Bronchial epithelial cell (primary cell): ENCODE measurements at regions not wholly inside any gene's neighbourhood (a gene's known extent, or its start where the extent isn't known, plus 50 kb on each side); places are given as distances from the start of the nearest gene placed in this dataset.

ENCODE experiments used
- DNase-seq: peaks from one replicate; pipeline ENCODE4 v3.0.0-alpha.2; 2010; ENCODE audit warnings: low read depth
- FAIRE-seq: peaks from 2 replicates; lab custom pipeline; 2011; peaks lifted over from hg19 to GRCh38; lab: Jason Lieb, UNC
- H3K27me3 ChIP-seq: 2 replicates; pipeline ENCODE4 v1.5.1; 2011; ENCODE audit warnings: low read length; ENCODE audit not compliant: control insufficient read depth, insufficient read depth
- H3K36me3 ChIP-seq: 2 replicates; pipeline ENCODE4 v1.5.1; 2011; ENCODE audit warnings: low read length; ENCODE audit not compliant: control insufficient read depth, insufficient read depth
- H3K4me3 ChIP-seq: 2 replicates; pipeline ENCODE4 v1.5.1; 2011; ENCODE audit warnings: mild to moderate bottlenecking, low read depth, low read length, control low read depth
- CTCF ChIP-seq: IDR thresholded peaks from 2 replicates; pipeline ENCODE4 v1.5.1; 2011; ENCODE audit warnings: mild to moderate bottlenecking, moderate library complexity, low read length, control low read depth, inconsistent platforms; ENCODE audit not compliant: insufficient read depth, severe bottlenecking

DNA sequence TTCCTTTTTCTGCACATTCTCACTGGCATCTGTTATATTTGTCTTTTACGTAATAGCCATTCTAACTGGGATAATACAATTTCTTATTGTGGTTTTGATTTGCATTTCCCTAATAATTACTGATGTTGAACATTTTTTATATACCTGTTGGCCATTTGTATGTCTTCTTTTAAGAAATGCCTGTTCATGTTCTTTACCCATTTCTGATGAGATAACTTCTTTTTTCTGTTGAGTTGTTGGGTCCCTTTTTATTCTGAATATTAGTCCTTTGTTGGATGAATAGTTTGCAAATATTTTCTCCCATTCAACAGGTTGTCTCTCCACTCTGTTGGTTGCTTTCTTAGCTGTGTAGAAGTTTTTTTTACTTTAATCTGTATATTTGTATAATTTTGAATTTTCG, 147.7 kb upstream of the TRPC4 start:
- H3K4me3 ChIP-seq, result no peak overlapping the region
- DNase-seq (no peak), FAIRE-seq (no peak)
- H3K27me3 ChIP-seq, result no peaks in the 10 kb centered on the region
- TF ChIP-seq CTCF, result no peak
- H3K36me3 ChIP-seq, result no peaks in the 10 kb centered on the region

DNA sequence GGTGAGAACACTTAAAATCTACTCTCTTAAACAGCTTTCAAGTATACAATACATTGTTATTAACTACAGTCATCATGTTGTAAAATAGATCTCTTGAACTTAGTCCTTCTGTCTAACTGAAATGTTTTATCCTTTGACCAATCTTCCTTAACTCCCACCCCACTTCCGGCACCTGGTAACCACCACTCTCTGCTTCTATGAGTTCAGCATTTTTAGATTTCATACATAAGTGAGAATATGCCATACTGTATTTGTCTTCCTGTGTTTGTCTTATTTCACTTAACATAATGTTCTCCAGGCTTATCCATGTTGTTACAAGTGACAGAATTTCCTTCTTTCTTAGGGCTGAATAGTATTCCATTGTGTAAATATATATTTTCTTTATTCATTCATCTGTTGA, 144.1 kb upstream of the TRPC4 start:
- H3K27me3 ChIP-seq, result no peaks in the 10 kb centered on the region
- H3K36me3 ChIP-seq, result no peaks in the 10 kb centered on the region
- H3K4me3 ChIP-seq, result no peak overlapping the region
- DNase-seq (no peak), FAIRE-seq (no peak)
- no peak for TF ChIP-seq CTCF

DNA sequence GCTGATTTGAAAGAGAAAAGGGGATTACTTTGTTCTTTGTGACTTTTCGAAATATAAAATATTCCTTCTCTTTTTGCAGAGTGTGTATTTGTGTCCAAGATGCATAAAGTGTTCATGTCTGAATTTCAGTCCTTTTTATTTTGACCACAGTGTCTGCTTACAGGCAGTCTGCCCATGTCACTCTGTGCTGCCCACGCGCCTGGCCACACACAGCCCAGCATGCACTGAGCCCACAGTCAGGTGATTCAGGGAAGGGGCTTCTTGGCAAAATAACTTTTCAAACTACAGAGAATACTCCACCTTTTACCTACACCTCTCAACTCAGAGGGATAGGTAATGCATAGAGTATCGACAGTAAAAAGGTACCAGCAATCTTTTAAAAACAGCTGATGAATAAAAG, 142.5 kb upstream of the TRPC4 start:
- no peak for DNase-seq
- no peak for FAIRE-seq
- no peaks in the 10 kb centered on the region for H3K27me3 ChIP-seq
- H3K36me3 ChIP-seq, result no peaks in the 10 kb centered on the region
- no peak overlapping the region for H3K4me3 ChIP-seq
- TF ChIP-seq CTCF, result no peak

GRCh38 chr13:38008636-38009035, 139.1 kb upstream of the TRPC4 start:
- FAIRE-seq (no peak), DNase-seq (peak; percentile 5)
- Histone ChIP-seq H3K4me3 (no peak overlapping the region), H3K27me3 (no peaks in the 10 kb centered on the region), H3K36me3 (no peaks in the 10 kb centered on the region)
- TF ChIP-seq CTCF, result no peak

- Histone ChIP-seq H3K36me3 (no peaks in the 10 kb centered on the region), H3K27me3 (no peaks in the 10 kb centered on the region), H3K4me3 (no peak overlapping the region)
- TF ChIP-seq CTCF, result no peak
- FAIRE-seq, result no peak
- DNase-seq, result no peak
Measured at GRCh38 chr13:38002606-38003005, 133.0 kb upstream of the TRPC4 start.

- no peak for TF ChIP-seq CTCF
- DNase-seq (no peak), FAIRE-seq (no peak)
- Histone ChIP-seq H3K4me3 (no peak overlapping the region), H3K27me3 (no peaks in the 10 kb centered on the region), H3K36me3 (no peaks in the 10 kb centered on the region)
Measured at GRCh38 chr13:37997641-37998040, 128.1 kb upstream of the TRPC4 start.
